ENCODE measurements at regions not wholly inside any gene's neighbourhood (a gene's known extent, or its start where the extent isn't known, plus 50 kb on each side); places are given as distances from the start of the nearest gene placed in this dataset.

- 82% methylated on average over 3 of the region's 4 CpGs; no CpG with 5 or more reads in 1 of the 2 donors for WGBS, 2 donors
- Histone ChIP-seq H3K9me3 (no peaks in the 10 kb centered on the region), H3K27me3 (peaks cover 0 to 7% (median 0%) of the 10 kb centered on the region in 4 donors), H3K36me3 (no peaks in the 10 kb centered on the region), H3K4me1 (no peaks in the 10 kb centered on the region), H3K4me3 (no peak overlapping the region), H3K27ac (peak overlapping the region in 1 of 4 donors; percentile 21)
- intact Hi-C loops (cut with DNase I) = no loop called here
- TF ChIP-seq CTCF (IDR thresholded peaks at IDR 0.05) (no peak), POLR2A (IDR thresholded peaks at IDR 0.05) (no peak)
- no peak for DNase-seq
These were observed 69.3 kb upstream of the ITGA11 start for GRCh38 chr15:68501259-68501591.

GRCh38 chr15:68501616-68502015 lies 69.7 kb upstream of the ITGA11 start:
- TF ChIP-seq POLR2A (IDR thresholded peaks at IDR 0.05) (no peak), CTCF (IDR thresholded peaks at IDR 0.05) (no peak)
- H3K36me3 ChIP-seq = no peaks in the 10 kb centered on the region
- no peak overlapping the region for H3K27ac ChIP-seq
- H3K4me3 ChIP-seq = no peak overlapping the region
- no peaks in the 10 kb centered on the region for H3K9me3 ChIP-seq
- H3K4me1 ChIP-seq = no peaks in the 10 kb centered on the region
- intact Hi-C loops (cut with DNase I) = no loop called here
- peaks cover 0 to 7% (median 0%) of the 10 kb centered on the region in 4 donors for H3K27me3 ChIP-seq
- no peak for DNase-seq
- 71 to 78% methylated on average over 2 of the region's 2 CpGs for WGBS, 2 donors

- Histone ChIP-seq H3K4me3 (no peak overlapping the region), H3K27ac (no peak overlapping the region), H3K27me3 (peaks cover 0 to 7% (median 0%) of the 10 kb centered on the region in 4 donors), H3K4me1 (no peaks in the 10 kb centered on the region), H3K9me3 (no peaks in the 10 kb centered on the region), H3K36me3 (no peaks in the 10 kb centered on the region)
- TF ChIP-seq CTCF (IDR thresholded peaks at IDR 0.05) (no peak), POLR2A (IDR thresholded peaks at IDR 0.05) (no peak)
- intact Hi-C loops (cut with DNase I) = no loop called here
- DNase-seq = no peak
- WGBS, 2 donors = 79 to 94% methylated on average over 9 to 11 of the region's 11 CpGs
These were observed 70.5 kb upstream of the ITGA11 start for GRCh38 chr15:68502398-68502901.

- intact Hi-C loops (cut with DNase I) = no loop called here
- TF ChIP-seq POLR2A (IDR thresholded peaks at IDR 0.05) = no peak
- no peak for TF ChIP-seq CTCF (IDR thresholded peaks at IDR 0.05)
- Histone ChIP-seq H3K27ac (no peak overlapping the region), H3K4me1 (no peaks in the 10 kb centered on the region), H3K4me3 (no peak overlapping the region), H3K27me3 (peaks cover 0 to 7% (median 0%) of the 10 kb centered on the region in 4 donors), H3K36me3 (no peaks in the 10 kb centered on the region), H3K9me3 (no peaks in the 10 kb centered on the region)
- no peak for DNase-seq
- WGBS, 2 donors = 87 to 100% methylated on average over 1 to 4 of the region's 7 CpGs
These were observed 71.2 kb upstream of the ITGA11 start for GRCh38 chr15:68503213-68503612.

GRCh38 chr15:68503791-68504680 lies 72.1 kb upstream of the ITGA11 start:
- intact Hi-C loops (cut with DNase I) = no loop called here
- no peaks in the 10 kb centered on the region for H3K9me3 ChIP-seq
- no peak for DNase-seq
- no peaks in the 10 kb centered on the region for H3K4me1 ChIP-seq
- peaks cover 0 to 7% (median 0%) of the 10 kb centered on the region in 4 donors for H3K27me3 ChIP-seq
- no peak for TF ChIP-seq POLR2A (IDR thresholded peaks at IDR 0.05)
- TF ChIP-seq CTCF (IDR thresholded peaks at IDR 0.05) = no peak
- H3K27ac ChIP-seq = no peak overlapping the region
- no peaks in the 10 kb centered on the region for H3K36me3 ChIP-seq
- H3K4me3 ChIP-seq = no peak overlapping the region
- 8 to 57% methylated on average over 2 to 9 of the region's 11 CpGs for WGBS, 2 donors
